ENCODE measurements at regions not wholly inside any gene's neighbourhood (a gene's known extent, or its start where the extent isn't known, plus 50 kb on each side); places are given as distances from the start of the nearest gene placed in this dataset.

DNA sequence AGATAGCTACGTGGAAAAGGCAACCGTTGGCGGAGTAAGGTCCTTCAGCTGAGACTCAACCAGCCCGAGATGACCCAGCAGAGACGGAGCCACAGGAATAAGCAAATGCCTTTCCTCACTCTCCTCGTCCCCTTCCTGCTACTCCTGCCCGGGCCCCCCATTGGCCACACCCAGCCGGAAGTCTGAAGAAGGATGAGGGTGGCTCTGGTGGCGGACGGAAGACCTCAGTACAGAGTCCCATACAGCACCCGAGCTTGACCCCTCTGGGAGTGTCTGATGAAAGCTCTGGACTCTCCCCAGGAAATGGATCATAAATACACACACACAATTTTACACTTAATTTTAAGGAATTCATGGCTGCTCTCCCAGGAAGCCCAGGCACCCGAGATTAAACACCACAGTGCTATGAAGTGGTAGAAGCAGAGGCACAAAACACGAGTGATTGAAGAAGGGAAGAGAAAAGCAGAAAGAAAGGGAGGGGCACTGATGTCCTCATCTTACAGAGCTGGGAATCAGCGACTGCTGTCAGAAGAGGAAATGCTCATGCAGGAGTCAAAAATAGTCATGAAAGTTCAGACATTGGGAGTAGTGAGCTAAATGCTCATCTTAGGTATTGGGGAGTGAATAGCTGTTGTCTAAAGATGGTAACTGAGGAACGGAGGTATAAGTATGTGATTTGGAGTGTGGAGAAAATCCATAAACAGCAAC, 125.6 kb downstream of the BANF2 start (continued):
- TF ChIP-seq, protein P1, sequence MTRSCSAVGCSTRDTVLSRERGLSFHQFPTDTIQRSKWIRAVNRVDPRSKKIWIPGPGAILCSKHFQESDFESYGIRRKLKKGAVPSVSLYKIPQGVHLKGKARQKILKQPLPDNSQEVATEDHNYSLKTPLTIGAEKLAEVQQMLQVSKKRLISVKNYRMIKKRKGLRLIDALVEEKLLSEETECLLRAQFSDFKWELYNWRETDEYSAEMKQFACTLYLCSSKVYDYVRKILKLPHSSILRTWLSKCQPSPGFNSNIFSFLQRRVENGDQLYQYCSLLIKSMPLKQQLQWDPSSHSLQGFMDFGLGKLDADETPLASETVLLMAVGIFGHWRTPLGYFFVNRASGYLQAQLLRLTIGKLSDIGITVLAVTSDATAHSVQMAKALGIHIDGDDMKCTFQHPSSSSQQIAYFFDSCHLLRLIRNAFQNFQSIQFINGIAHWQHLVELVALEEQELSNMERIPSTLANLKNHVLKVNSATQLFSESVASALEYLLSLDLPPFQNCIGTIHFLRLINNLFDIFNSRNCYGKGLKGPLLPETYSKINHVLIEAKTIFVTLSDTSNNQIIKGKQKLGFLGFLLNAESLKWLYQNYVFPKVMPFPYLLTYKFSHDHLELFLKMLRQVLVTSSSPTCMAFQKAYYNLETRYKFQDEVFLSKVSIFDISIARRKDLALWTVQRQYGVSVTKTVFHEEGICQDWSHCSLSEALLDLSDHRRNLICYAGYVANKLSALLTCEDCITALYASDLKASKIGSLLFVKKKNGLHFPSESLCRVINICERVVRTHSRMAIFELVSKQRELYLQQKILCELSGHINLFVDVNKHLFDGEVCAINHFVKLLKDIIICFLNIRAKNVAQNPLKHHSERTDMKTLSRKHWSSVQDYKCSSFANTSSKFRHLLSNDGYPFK (CRISPR knock-in tag; IDR thresholded peaks at IDR 0.05; ENCODE audit: borderline replicate concordance): no peak
- TF ChIP-seq ZNF576 (CRISPR knock-in tag; IDR thresholded peaks at IDR 0.05): no peak
- TF ChIP-seq ERF (CRISPR knock-in tag; IDR thresholded peaks at IDR 0.05): peak; percentile 62; the same call in 1 of the 2 replicates
- TF ChIP-seq BCL6 (CRISPR knock-in tag; IDR thresholded peaks at IDR 0.05): peak; percentile 37; the same call in 1 of the 2 replicates
- TF ChIP-seq DR1 (CRISPR knock-in tag; IDR thresholded peaks at IDR 0.05): no peak
- TF ChIP-seq, protein P2, sequence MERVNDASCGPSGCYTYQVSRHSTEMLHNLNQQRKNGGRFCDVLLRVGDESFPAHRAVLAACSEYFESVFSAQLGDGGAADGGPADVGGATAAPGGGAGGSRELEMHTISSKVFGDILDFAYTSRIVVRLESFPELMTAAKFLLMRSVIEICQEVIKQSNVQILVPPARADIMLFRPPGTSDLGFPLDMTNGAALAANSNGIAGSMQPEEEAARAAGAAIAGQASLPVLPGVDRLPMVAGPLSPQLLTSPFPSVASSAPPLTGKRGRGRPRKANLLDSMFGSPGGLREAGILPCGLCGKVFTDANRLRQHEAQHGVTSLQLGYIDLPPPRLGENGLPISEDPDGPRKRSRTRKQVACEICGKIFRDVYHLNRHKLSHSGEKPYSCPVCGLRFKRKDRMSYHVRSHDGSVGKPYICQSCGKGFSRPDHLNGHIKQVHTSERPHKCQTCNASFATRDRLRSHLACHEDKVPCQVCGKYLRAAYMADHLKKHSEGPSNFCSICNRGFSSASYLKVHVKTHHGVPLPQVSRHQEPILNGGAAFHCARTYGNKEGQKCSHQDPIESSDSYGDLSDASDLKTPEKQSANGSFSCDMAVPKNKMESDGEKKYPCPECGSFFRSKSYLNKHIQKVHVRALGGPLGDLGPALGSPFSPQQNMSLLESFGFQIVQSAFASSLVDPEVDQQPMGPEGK (CRISPR knock-in tag; IDR thresholded peaks at IDR 0.05): 0 out of 2 replicates have a peak, but pooled peaks have one; percentile 41
- TF ChIP-seq ZNF205 (CRISPR knock-in tag; IDR thresholded peaks at IDR 0.05): 0 out of 2 replicates have a peak, but pooled peaks have one; percentile 36
- TF ChIP-seq MNT (IDR thresholded peaks at IDR 0.05): no peak
- TF ChIP-seq SALL1 (CRISPR knock-in tag; IDR thresholded peaks at IDR 0.05): peak; percentile 57; the same call in 1 of the 2 replicates
- TF ChIP-seq, protein P3, sequence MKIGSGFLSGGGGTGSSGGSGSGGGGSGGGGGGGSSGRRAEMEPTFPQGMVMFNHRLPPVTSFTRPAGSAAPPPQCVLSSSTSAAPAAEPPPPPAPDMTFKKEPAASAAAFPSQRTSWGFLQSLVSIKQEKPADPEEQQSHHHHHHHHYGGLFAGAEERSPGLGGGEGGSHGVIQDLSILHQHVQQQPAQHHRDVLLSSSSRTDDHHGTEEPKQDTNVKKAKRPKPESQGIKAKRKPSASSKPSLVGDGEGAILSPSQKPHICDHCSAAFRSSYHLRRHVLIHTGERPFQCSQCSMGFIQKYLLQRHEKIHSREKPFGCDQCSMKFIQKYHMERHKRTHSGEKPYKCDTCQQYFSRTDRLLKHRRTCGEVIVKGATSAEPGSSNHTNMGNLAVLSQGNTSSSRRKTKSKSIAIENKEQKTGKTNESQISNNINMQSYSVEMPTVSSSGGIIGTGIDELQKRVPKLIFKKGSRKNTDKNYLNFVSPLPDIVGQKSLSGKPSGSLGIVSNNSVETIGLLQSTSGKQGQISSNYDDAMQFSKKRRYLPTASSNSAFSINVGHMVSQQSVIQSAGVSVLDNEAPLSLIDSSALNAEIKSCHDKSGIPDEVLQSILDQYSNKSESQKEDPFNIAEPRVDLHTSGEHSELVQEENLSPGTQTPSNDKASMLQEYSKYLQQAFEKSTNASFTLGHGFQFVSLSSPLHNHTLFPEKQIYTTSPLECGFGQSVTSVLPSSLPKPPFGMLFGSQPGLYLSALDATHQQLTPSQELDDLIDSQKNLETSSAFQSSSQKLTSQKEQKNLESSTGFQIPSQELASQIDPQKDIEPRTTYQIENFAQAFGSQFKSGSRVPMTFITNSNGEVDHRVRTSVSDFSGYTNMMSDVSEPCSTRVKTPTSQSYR (CRISPR knock-in tag; IDR thresholded peaks at IDR 0.05; ENCODE audit: borderline replicate concordance): no peak
- TF ChIP-seq MED1 (CRISPR knock-in tag; IDR thresholded peaks at IDR 0.05): peak; percentile 56
- 0 out of 2 replicates have a peak, but pooled peaks have one; percentile 29 for TF ChIP-seq DNMT1 (CRISPR knock-in tag; IDR thresholded peaks at IDR 0.05)
- peak; percentile 47; the same call in 1 of the 2 replicates for TF ChIP-seq ELF1 (CRISPR knock-in tag; IDR thresholded peaks at IDR 0.05)
- TF ChIP-seq MAFK (conservative IDR thresholded peaks at IDR 0.05 in 1 of 2, IDR thresholded peaks at IDR 0.05 in 1 of 2; ENCODE audit: low read length in 2 of 2): no peak
- TF ChIP-seq CSRNP1 (CRISPR knock-in tag; IDR thresholded peaks at IDR 0.05): no peak
- TF ChIP-seq NCOA1 (CRISPR knock-in tag; IDR thresholded peaks at IDR 0.05): no peak
- no peak; the same call in 1 of the 2 replicates for TF ChIP-seq ZNF263 (CRISPR knock-in tag; IDR thresholded peaks at IDR 0.05)

Measured in HepG2 (cell line).